ENCODE measurements at regions not wholly inside any gene's neighbourhood (a gene's known extent, or its start where the extent isn't known, plus 50 kb on each side); places are given as distances from the start of the nearest gene placed in this dataset.

- no peak for DNase-seq
Measured at GRCh38 chr3:117266806-117267205, 557.2 kb downstream of the TUSC7 start.

- no peak for DNase-seq
Measured at GRCh38 chr3:117268318-117268717, 558.7 kb downstream of the TUSC7 start.

DNA sequence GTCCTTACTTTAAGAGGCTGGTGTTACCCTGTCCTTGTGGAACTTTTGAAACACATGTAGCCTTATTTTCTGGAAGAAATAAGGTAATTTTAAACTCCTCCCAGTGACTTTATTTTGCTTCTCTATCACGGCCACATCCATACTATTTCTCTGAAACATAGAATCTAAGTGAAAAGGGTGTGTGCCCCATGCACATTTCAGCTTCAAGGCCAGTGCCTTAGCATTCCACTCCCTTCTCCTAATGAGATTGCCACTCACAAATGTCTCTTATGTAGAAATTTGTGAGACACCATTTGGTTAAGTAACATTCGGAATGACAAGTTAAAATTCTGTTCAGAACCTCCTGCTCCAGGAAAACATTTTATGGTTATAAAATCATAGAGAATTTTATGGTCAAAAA, 562.7 kb downstream of the TUSC7 start:
- DNase-seq, result no peak

GRCh38 chr3:117272876-117273523, 563.4 kb downstream of the TUSC7 start:
- DNase-seq, result no peak

GRCh38 chr3:117277816-117278215, 568.2 kb downstream of the TUSC7 start:
- no peak for DNase-seq

DNA sequence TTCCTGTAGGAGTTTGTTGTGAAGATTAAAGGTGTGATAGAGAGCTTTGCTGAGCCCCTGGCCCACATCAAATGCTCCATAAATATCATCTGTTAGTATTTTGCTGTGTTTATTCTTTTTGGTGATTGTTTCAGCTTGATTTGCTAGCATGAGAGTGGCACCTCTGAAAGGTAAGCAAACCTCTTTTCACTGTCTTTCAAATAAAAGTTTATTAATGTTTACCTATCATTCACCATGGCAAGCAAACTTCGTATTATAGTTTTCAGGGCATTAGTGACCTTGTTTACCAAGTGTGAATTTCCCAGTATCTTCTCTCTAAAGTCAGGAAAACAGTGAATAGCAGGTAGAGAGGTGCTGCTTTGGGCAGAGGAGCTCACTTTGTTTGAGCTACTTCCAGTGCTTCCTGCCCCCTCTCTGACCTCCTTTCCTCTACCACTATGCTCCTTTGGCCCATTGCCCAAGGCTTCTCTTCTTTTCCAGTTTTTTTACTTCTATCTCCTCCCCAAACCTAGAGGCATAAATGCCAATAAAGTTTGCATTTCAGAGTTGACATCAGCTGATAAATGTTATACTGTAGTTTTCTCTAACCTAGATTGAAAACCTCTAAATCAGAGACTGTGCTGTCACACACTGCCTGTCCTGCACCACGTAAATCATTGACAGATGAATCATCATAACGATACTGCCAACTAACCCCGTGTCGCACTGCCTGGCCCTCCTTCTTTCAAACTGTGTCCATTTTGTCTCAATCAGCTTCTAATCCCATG, 569.0 kb downstream of the TUSC7 start:
- no peak for DNase-seq

- DNase-seq, result no peak
Measured at GRCh38 chr3:117281371-117281770, 571.8 kb downstream of the TUSC7 start.

DNA sequence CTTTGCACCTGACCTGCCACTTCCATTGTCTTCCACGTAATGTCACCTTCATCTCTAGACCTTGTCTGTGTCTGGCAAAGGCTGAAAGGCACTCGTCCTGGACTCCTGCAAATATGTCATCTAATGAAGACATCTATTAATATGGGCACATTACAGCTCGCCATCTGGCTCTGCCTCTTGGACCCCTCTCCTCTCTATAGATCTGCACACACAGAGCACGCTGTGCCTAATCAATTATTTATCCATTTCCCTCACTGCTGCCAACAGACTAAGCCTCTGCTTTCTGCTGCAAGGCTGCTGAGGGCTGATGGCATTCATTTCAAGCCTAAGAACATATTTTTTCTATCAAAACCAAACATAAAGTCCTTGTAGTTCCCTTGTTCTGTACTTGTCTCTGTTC, 573.0 kb downstream of the TUSC7 start:
- no peak for DNase-seq

DNA sequence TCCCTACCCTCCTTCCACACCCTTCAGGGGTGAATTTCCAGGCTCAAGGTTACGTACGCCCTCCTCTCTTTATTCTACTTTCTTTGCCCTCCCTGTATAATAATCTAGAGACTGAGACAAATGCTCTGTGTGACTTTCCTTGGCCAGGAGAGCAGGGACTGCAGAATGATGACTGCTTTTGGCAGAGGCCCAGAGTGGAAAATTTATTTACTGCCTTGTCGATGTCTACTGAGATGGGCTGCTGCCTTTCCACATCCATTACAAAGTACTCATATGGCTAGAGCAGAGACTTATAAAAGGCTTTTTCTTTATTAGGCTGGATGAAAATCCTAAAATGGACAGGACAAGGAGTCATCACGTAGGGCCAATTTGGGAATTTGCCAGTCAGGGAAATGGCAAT, 576.2 kb downstream of the TUSC7 start:
- no peak for DNase-seq

DNA sequence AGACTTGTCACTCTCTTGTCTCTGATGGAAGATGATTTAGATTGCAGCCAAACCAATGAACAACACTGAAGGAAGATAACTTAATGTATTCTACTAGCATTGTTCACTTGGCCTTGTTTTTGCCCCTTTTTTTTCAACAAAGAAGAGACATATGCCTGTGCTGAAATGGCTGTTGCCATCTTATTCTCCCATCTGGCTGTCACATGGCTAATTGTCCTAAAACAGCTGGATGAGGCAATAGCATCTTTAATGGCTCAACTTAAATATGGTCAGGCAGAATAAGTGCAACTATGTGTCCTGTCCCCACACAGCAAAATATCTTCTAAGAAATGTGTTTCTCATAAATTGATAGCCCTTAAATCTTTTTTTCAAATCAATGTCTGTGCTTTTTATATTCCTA, 576.9 kb downstream of the TUSC7 start:
- DNase-seq, result no peak

- no peak for DNase-seq
Measured at GRCh38 chr3:117287602-117288001, 578.0 kb downstream of the TUSC7 start.

DNA sequence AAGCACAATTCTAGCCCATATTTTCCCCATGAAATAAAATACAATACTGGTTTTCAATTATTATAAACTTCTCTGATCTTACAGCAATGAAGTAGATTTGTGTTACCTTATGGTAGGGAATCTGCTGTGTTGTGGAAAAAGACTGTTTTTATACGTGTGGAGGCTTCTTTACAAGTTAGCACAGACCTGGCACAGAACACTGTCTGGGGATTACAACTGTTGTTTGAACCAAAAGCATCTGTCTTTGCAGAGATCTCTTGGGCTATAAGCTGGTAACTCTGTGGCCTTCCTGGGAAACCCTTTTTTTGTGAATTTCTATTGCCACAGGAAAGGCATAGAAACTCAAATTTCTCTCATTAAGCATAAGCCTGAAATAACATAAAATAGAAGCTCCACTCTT, 581.9 kb downstream of the TUSC7 start:
- no peak for DNase-seq

GRCh38 chr3:117297065-117297464, 587.5 kb downstream of the TUSC7 start:
- DNase-seq, result no peak

DNA sequence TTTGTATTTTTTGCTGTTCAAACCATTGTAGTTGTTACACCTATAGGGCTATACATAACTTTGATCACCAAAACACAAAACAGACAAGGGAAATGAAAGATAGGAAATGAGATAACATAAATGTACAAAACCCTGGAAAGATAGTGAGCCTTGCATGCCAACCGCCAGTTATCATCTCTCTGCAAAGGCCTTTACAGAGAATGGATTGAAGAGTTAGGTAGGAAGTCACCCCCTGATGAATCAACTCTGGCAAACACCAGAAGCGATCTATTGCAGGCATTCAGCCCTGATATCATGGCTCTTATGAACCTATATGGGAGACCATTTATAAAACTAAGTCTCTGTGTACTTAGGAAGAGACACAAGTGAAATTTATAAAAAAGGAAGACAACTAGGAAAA, 588.0 kb downstream of the TUSC7 start:
- DNase-seq, result no peak

DNA sequence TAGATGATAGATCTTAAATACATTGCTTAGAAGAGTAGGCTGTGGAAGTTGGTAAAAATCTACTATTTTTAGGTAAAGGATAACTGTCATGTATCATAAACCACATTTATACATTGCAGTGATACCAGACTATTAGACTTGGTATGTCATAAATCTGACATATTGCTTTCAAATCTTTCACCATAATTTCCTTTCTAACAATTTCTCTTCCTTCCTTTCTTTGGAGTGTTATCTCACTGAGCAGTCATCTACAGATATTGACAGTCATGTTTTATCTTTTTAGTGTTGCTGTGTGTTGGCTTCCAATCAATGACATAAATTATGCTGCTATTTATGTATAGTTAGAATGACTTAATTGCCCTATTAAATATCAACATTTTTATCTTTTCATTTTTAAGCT, 588.7 kb downstream of the TUSC7 start:
- DNase-seq, result no peak

DNA sequence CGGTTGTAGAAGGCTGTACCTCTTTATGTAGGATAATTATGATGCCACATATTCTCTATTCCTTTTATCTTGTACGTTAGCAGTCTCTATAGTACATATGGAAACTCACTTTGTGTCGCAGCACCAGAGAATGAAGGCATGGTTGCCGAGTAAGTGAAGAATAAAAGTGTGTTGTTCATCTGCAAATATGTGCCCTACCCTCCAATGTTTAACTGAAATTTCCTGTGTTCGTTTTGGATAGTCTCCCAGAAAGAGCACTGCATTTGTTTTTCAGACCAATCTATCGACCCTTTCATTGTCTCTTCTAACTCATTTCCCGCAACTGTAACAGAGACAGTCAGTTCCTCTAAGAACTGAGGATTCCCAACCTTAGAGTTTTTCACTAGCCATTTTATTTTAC, 592.8 kb downstream of the TUSC7 start:
- DNase-seq, result no peak

- no peak for DNase-seq
Measured at GRCh38 chr3:117303443-117303842, 593.9 kb downstream of the TUSC7 start.

DNA sequence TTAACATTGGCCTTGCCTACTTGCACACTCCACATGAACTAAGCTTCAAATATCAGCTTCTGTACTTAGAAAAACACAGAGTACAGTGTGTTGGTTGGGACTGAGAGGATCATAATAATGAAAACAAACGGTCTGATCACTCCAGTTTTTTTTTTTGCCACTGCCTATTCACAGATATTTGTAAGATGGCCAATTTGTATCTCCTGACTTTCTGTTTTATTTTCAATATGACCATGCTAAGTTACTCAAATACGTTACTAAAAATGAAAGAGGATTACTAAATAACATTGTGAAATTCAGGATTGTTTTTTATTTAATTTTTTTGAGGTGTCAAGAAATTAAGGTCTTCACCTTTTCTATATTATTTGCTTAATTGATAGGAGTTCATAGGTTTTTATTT, 595.1 kb downstream of the TUSC7 start:
- DNase-seq, result no peak

- DNase-seq, result no peak
Measured at GRCh38 chr3:117305681-117306080, 596.1 kb downstream of the TUSC7 start.

- DNase-seq, result no peak
Measured at GRCh38 chr3:117306299-117306698, 596.7 kb downstream of the TUSC7 start.

GRCh38 chr3:117308353-117308752, 598.8 kb downstream of the TUSC7 start:
- DNase-seq, result no peak

GRCh38 chr3:117308756-117309155, 599.2 kb downstream of the TUSC7 start:
- DNase-seq, result no peak

DNA sequence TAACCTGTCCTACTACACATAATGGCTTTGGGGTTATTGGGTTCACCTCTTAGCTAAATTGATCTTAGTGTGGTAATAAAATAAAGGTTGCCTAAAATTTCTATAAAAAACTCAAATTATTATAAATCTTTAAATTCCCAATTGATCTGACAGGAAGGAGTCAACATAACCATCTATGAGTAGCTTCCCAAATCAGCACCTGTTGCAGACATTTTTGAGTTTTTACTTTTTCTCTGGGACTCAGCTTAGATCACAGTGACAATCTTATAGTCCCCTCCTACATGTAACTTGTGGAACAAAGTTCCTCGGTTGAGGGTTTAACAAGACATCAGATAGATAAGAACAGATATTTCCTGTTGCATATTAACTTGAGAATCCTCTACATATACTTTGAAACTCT, 601.0 kb downstream of the TUSC7 start:
- DNase-seq, result no peak

GRCh38 chr3:117314441-117315150, 605.0 kb downstream of the TUSC7 start:
- DNase-seq, result no peak

Data from NCI-H526 treated with DMSO at 0.1 percent for 48 hours (cell line).